Activated naive CD8-positive, alpha-beta T cell treated with anti-CD3 and anti-CD28 coated beads, Interleukin-2, amount 50 U/mL, for 24 hours (primary cell): ENCODE measurements at regions not wholly inside any gene's neighbourhood (a gene's known extent, or its start where the extent isn't known, plus 50 kb on each side); places are given as distances from the start of the nearest gene placed in this dataset.

Experiments used
- ATAC-seq: fragments of 150-1000 bp; cut with Tn5 transposase; one replicate; pipeline ENCODE4 v1.10.0; 2021
- DNase-seq: peaks from one replicate; pipeline ENCODE4 v3.0.0; 2021
- H3K27ac Mint-ChIP-seq: one replicate; pipeline ENCODE4 v1.8.0; 2021; ENCODE audit warnings: mild to moderate bottlenecking, mixed read lengths
- H3K27me3 Mint-ChIP-seq: one replicate; pipeline ENCODE4 v1.8.0; 2021; ENCODE audit warnings: mixed read lengths
- H3K36me3 Mint-ChIP-seq: one replicate; pipeline ENCODE4 v1.8.0; 2021; ENCODE audit warnings: low read depth, mixed read lengths
- H3K4me1 Mint-ChIP-seq: one replicate; pipeline ENCODE4 v1.8.0; 2021; ENCODE audit warnings: mixed read lengths
- H3K4me3 Mint-ChIP-seq: one replicate; pipeline ENCODE4 v1.8.0; 2021; ENCODE audit warnings: mild to moderate bottlenecking, moderate library complexity, mixed read lengths
- H3K9me3 Mint-ChIP-seq: one replicate; pipeline ENCODE4 v1.8.0; 2021; ENCODE audit warnings: mixed read lengths

- Mint-ChIP-seq H3K4me1 (peaks cover 6% of the 10 kb centered on the region), H3K4me3 (no peak overlapping the region), H3K27ac (no peak overlapping the region), H3K36me3 (no peaks in the 10 kb centered on the region), H3K27me3 (no peaks in the 10 kb centered on the region), H3K9me3 (no peaks in the 10 kb centered on the region)
- ATAC-seq, result peak; percentile 53
- no peak for DNase-seq
Observed at GRCh38 chr1:115179397-115180079, 90.2 kb upstream of the TSPAN2 start.

- Mint-ChIP-seq H3K9me3 (no peaks in the 10 kb centered on the region), H3K36me3 (no peaks in the 10 kb centered on the region), H3K4me3 (no peak overlapping the region), H3K27me3 (peaks cover 2% of the 10 kb centered on the region), H3K4me1 (no peaks in the 10 kb centered on the region), H3K27ac (no peak overlapping the region)
- ATAC-seq (no peak), DNase-seq (no peak)
Observed at GRCh38 chr1:115176189-115176588, 86.9 kb upstream of the TSPAN2 start.

GRCh38 chr1:115175596-115175995, 86.3 kb upstream of the TSPAN2 start:
- H3K36me3 Mint-ChIP-seq, result no peaks in the 10 kb centered on the region
- H3K27ac Mint-ChIP-seq, result no peak overlapping the region
- peaks cover 5% of the 10 kb centered on the region for H3K27me3 Mint-ChIP-seq
- H3K4me3 Mint-ChIP-seq, result no peak overlapping the region
- no peaks in the 10 kb centered on the region for H3K9me3 Mint-ChIP-seq
- ATAC-seq (no peak), DNase-seq (no peak)
- no peaks in the 10 kb centered on the region for H3K4me1 Mint-ChIP-seq

GRCh38 chr1:115173151-115173550, 83.8 kb upstream of the TSPAN2 start:
- Mint-ChIP-seq H3K4me3 (no peak overlapping the region), H3K27ac (no peak overlapping the region), H3K27me3 (peaks cover 5% of the 10 kb centered on the region), H3K4me1 (no peaks in the 10 kb centered on the region), H3K9me3 (no peaks in the 10 kb centered on the region), H3K36me3 (no peaks in the 10 kb centered on the region)
- DNase-seq (no peak), ATAC-seq (no peak)

GRCh38 chr1:115172270-115172669, 83.0 kb upstream of the TSPAN2 start:
- Mint-ChIP-seq H3K4me1 (no peaks in the 10 kb centered on the region), H3K36me3 (no peaks in the 10 kb centered on the region), H3K27ac (no peak overlapping the region), H3K9me3 (no peaks in the 10 kb centered on the region), H3K27me3 (peaks cover 5% of the 10 kb centered on the region), H3K4me3 (no peak overlapping the region)
- no peak for ATAC-seq
- DNase-seq, result no peak

GRCh38 chr1:115170961-115171392, 81.7 kb upstream of the TSPAN2 start:
- Mint-ChIP-seq H3K4me3 (no peak overlapping the region), H3K27ac (no peak overlapping the region), H3K27me3 (peaks cover 11% of the 10 kb centered on the region), H3K4me1 (no peaks in the 10 kb centered on the region), H3K36me3 (no peaks in the 10 kb centered on the region), H3K9me3 (no peaks in the 10 kb centered on the region)
- ATAC-seq (no peak), DNase-seq (no peak)

- Mint-ChIP-seq H3K36me3 (no peaks in the 10 kb centered on the region), H3K27ac (no peak overlapping the region), H3K4me3 (no peak overlapping the region), H3K9me3 (no peaks in the 10 kb centered on the region), H3K27me3 (peaks cover 11% of the 10 kb centered on the region), H3K4me1 (no peaks in the 10 kb centered on the region)
- ATAC-seq, result no peak
- DNase-seq, result no peak
Observed at GRCh38 chr1:115170377-115170776, 81.1 kb upstream of the TSPAN2 start.

- H3K36me3 Mint-ChIP-seq, result no peaks in the 10 kb centered on the region
Observed at GRCh38 chr1:115168026-115168425, 78.7 kb upstream of the TSPAN2 start.

GRCh38 chr1:115166531-115167091, 77.3 kb upstream of the TSPAN2 start:
- DNase-seq (no peak), ATAC-seq (no peak)
- no peaks in the 10 kb centered on the region for H3K36me3 Mint-ChIP-seq
- no peaks in the 10 kb centered on the region for H3K4me1 Mint-ChIP-seq
- peaks cover 15% of the 10 kb centered on the region for H3K27me3 Mint-ChIP-seq
- H3K4me3 Mint-ChIP-seq, result no peak overlapping the region
- H3K27ac Mint-ChIP-seq, result no peak overlapping the region
- no peaks in the 10 kb centered on the region for H3K9me3 Mint-ChIP-seq

More at GRCh38 chr1:115168026-115168425, 78.7 kb upstream of the TSPAN2 start:
- H3K27ac Mint-ChIP-seq, result no peak overlapping the region
- DNase-seq (no peak), ATAC-seq (no peak)
- no peaks in the 10 kb centered on the region for H3K4me1 Mint-ChIP-seq
- no peaks in the 10 kb centered on the region for H3K9me3 Mint-ChIP-seq
- no peak overlapping the region for H3K4me3 Mint-ChIP-seq
- H3K27me3 Mint-ChIP-seq, result peaks cover 16% of the 10 kb centered on the region

- ATAC-seq (no peak), DNase-seq (no peak)
- Mint-ChIP-seq H3K36me3 (no peaks in the 10 kb centered on the region), H3K4me1 (no peaks in the 10 kb centered on the region), H3K9me3 (no peaks in the 10 kb centered on the region), H3K27me3 (peaks cover 12% of the 10 kb centered on the region), H3K4me3 (no peak overlapping the region), H3K27ac (no peak overlapping the region)
Observed at GRCh38 chr1:115165776-115166175, 76.5 kb upstream of the TSPAN2 start.

GRCh38 chr1:115164940-115165705, 75.8 kb upstream of the TSPAN2 start:
- Mint-ChIP-seq H3K27me3 (peaks cover 12% of the 10 kb centered on the region), H3K27ac (no peak overlapping the region), H3K4me1 (no peaks in the 10 kb centered on the region), H3K9me3 (no peaks in the 10 kb centered on the region), H3K4me3 (no peak overlapping the region), H3K36me3 (no peaks in the 10 kb centered on the region)
- DNase-seq, result no peak
- no peak for ATAC-seq

GRCh38 chr1:115164484-115164883, 75.2 kb upstream of the TSPAN2 start:
- Mint-ChIP-seq H3K9me3 (no peaks in the 10 kb centered on the region), H3K4me1 (no peaks in the 10 kb centered on the region), H3K27me3 (peaks cover 12% of the 10 kb centered on the region), H3K4me3 (no peak overlapping the region), H3K27ac (no peak overlapping the region), H3K36me3 (no peaks in the 10 kb centered on the region)
- DNase-seq (no peak), ATAC-seq (no peak)

- H3K9me3 Mint-ChIP-seq, result no peaks in the 10 kb centered on the region
- H3K27me3 Mint-ChIP-seq, result peaks cover 8% of the 10 kb centered on the region
- no peaks in the 10 kb centered on the region for H3K4me1 Mint-ChIP-seq
- H3K4me3 Mint-ChIP-seq, result no peak overlapping the region
- H3K36me3 Mint-ChIP-seq, result no peaks in the 10 kb centered on the region
- no peak for DNase-seq
- no peak for ATAC-seq
- no peak overlapping the region for H3K27ac Mint-ChIP-seq
Observed at GRCh38 chr1:115160728-115161127, 71.4 kb upstream of the TSPAN2 start.

- Mint-ChIP-seq H3K9me3 (no peaks in the 10 kb centered on the region), H3K27me3 (peaks cover 8% of the 10 kb centered on the region), H3K4me1 (no peaks in the 10 kb centered on the region), H3K36me3 (no peaks in the 10 kb centered on the region), H3K4me3 (no peak overlapping the region), H3K27ac (no peak overlapping the region)
- DNase-seq (no peak), ATAC-seq (no peak)
Observed at GRCh38 chr1:115159958-115160357, 70.7 kb upstream of the TSPAN2 start.

- DNase-seq (no peak), ATAC-seq (no peak)
- H3K27ac Mint-ChIP-seq, result no peak overlapping the region
- H3K9me3 Mint-ChIP-seq, result no peaks in the 10 kb centered on the region
- H3K36me3 Mint-ChIP-seq, result no peaks in the 10 kb centered on the region
- H3K4me3 Mint-ChIP-seq, result no peak overlapping the region
- no peaks in the 10 kb centered on the region for H3K4me1 Mint-ChIP-seq
- peaks cover 2% of the 10 kb centered on the region for H3K27me3 Mint-ChIP-seq
Observed at GRCh38 chr1:115158181-115158580, 68.9 kb upstream of the TSPAN2 start.
